Neutrophil (primary cell): ENCODE measurements at regions not wholly inside any gene's neighbourhood (a gene's known extent, or its start where the extent isn't known, plus 50 kb on each side); places are given as distances from the start of the nearest gene placed in this dataset.

Experiments used
- H3K27ac ChIP-seq: fragments of 200-600 bp; sonication (generic); 2 replicates; pipeline ENCODE4 v1.5.1; 2016; ENCODE audit warnings: mild to moderate bottlenecking, moderate library complexity
- H3K27me3 ChIP-seq: fragments of 200-600 bp; sonication (generic); 2 replicates; pipeline ENCODE4 v1.6.0; 2016; ENCODE audit warnings: mild to moderate bottlenecking
- H3K36me3 ChIP-seq: fragments of 200-600 bp; sonication (generic); 2 replicates; pipeline ENCODE4 v1.5.1; 2017
- H3K4me1 ChIP-seq, 2 experiments: fragments of 200-600 bp in 1 of 2; sonication (generic) in 1 of 2; 1 replicate in 1 of 2; 2 replicates in 1 of 2; pipeline versions ENCODE4 v1.5.1 to v1.6.1; 2013 to 2016; ENCODE audit warnings: low read depth in 1 of 2, low read length in 1 of 2, mild to moderate bottlenecking in 1 of 2, moderate library complexity in 1 of 2; ENCODE audit not compliant: control insufficient read depth in 1 of 2, insufficient read depth in 1 of 2
- H3K4me3 ChIP-seq, 2 experiments: fragments of 200-600 bp in 1 of 2; sonication (generic) in 1 of 2; 1 replicate in 1 of 2; 2 replicates in 1 of 2; pipeline ENCODE4 v1.5.1; 2013 to 2016; ENCODE audit warnings: low read depth in 1 of 2, low read length in 1 of 2, mild to moderate bottlenecking in 1 of 2, moderate library complexity in 1 of 2
- H3K9me3 ChIP-seq: fragments of 200-600 bp; sonication (generic); 2 replicates; pipeline ENCODE4 v1.5.1; 2016
- CTCF ChIP-seq: fragments of 200-600 bp; sonication (generic); IDR thresholded peaks from 2 replicates; pipeline ENCODE4 v1.5.1; 2016; ENCODE audit warnings: antibody characterized with exemption

- H3K36me3 ChIP-seq: no peaks in the 10 kb centered on the region
- no peak overlapping the region for H3K27ac ChIP-seq
- no peak for TF ChIP-seq CTCF
- no peaks in the 10 kb centered on the region for H3K9me3 ChIP-seq
- no peak overlapping the region for H3K4me3 ChIP-seq
- no peaks in the 10 kb centered on the region for H3K4me1 ChIP-seq
- no peaks in the 10 kb centered on the region for H3K27me3 ChIP-seq
Observed at GRCh38 chr4:131061734-131062133, 1965.8 kb downstream of the C4orf33 start.

DNA sequence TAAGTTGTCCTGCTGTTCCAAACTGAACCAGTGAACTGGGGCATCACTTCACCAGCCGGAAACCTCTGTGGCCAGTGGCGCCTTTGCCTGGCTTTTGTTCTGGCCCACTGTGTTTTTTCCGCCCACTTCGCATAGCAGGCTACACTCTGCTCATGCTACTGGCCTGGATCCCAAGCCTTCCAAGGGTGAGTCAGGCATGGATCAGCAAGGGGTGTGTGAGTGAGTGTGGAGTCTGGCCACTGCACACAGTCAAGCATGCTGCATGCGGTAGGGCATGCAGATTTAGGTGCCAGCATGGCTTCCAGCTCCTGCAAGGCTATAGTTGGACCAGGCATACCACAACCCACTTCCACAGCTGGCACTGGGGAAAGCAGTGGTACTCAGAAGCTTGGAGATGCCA, 1967.9 kb downstream of the C4orf33 start:
- no peak overlapping the region for H3K4me3 ChIP-seq
- TF ChIP-seq CTCF: no peak
- no peaks in the 10 kb centered on the region for H3K9me3 ChIP-seq
- H3K36me3 ChIP-seq: no peaks in the 10 kb centered on the region
- H3K4me1 ChIP-seq: no peaks in the 10 kb centered on the region
- no peaks in the 10 kb centered on the region for H3K27me3 ChIP-seq
- H3K27ac ChIP-seq: no peak overlapping the region

- Histone ChIP-seq H3K36me3 (no peaks in the 10 kb centered on the region), H3K9me3 (no peaks in the 10 kb centered on the region), H3K4me3 (no peak overlapping the region), H3K27ac (no peak overlapping the region), H3K27me3 (no peaks in the 10 kb centered on the region), H3K4me1 (no peaks in the 10 kb centered on the region)
- TF ChIP-seq CTCF: no peak
Observed at GRCh38 chr4:131081069-131081468, 1985.1 kb downstream of the C4orf33 start.

- H3K27ac ChIP-seq: no peak overlapping the region
- H3K4me3 ChIP-seq: no peak overlapping the region
- no peaks in the 10 kb centered on the region for H3K4me1 ChIP-seq
- no peak for TF ChIP-seq CTCF
- H3K36me3 ChIP-seq: no peaks in the 10 kb centered on the region
- no peaks in the 10 kb centered on the region for H3K27me3 ChIP-seq
- no peaks in the 10 kb centered on the region for H3K9me3 ChIP-seq
Observed at GRCh38 chr4:131084997-131085396, 1989.0 kb downstream of the C4orf33 start.

DNA sequence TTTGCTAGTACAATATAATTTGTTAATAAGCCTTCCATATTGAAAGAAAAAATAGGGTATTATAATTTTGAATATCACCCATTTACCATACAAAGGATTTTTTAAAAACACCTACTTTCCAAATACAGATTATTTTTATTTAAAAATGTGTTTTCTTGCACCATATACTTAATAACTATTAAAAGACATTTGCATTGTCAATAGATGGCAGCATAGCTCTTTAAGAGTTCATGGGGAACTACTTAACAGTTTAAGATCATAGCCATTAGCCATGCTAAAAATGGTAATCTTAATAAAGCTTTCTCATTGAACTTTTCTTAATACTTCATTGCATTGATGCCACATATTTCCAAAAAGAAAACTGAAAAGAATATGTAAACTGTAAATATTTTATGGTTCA, 1995.9 kb downstream of the C4orf33 start:
- no peak overlapping the region for H3K4me3 ChIP-seq
- H3K27me3 ChIP-seq: no peaks in the 10 kb centered on the region
- no peak overlapping the region for H3K27ac ChIP-seq
- no peaks in the 10 kb centered on the region for H3K9me3 ChIP-seq
- H3K4me1 ChIP-seq: no peaks in the 10 kb centered on the region
- no peaks in the 10 kb centered on the region for H3K36me3 ChIP-seq
- TF ChIP-seq CTCF: no peak

DNA sequence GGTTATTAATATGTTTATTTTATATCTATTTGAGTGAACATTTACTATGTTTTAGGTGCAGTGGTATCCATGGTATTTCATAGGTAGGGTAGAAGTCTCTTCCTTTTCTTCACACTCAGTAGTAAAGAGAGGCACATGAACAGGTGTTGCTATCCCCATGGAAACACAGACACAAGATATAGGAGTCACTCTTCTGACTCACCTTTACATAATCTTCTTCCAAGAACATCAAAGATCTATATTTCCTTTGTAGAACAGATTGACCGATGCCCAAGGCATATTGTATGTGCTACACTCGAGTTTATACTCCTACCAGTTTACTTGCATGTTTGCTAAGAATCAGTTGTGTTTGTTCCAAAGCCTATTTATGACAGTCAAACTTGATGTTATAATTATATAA, 1997.4 kb downstream of the C4orf33 start:
- Histone ChIP-seq H3K9me3 (no peaks in the 10 kb centered on the region), H3K4me1 (no peaks in the 10 kb centered on the region), H3K4me3 (no peak overlapping the region), H3K36me3 (no peaks in the 10 kb centered on the region), H3K27ac (no peak overlapping the region), H3K27me3 (no peaks in the 10 kb centered on the region)
- TF ChIP-seq CTCF: no peak
